ENCODE measurements at regions not wholly inside any gene's neighbourhood (a gene's known extent, or its start where the extent isn't known, plus 50 kb on each side); places are given as distances from the start of the nearest gene placed in this dataset.

- TF ChIP-seq EGR1 (IDR thresholded peaks at IDR 0.05) (no peak), MAX (IDR thresholded peaks at IDR 0.05) (no peak), EP300 (IDR thresholded peaks at IDR 0.05; ENCODE audit: borderline replicate concordance) (no peak), CREB1 (IDR thresholded peaks at IDR 0.05; ENCODE audit: low read depth) (no peak), TCF12 (IDR thresholded peaks at IDR 0.05; ENCODE audit: low read depth) (no peak), CEBPB (IDR thresholded peaks at IDR 0.05) (no peak), FOXM1 (IDR thresholded peaks at IDR 0.05; ENCODE audit: borderline replicate concordance, low read depth) (no peak), TAF1 (IDR thresholded peaks at IDR 0.05; ENCODE audit: low read depth) (no peak), REST (IDR thresholded peaks at IDR 0.05; ENCODE audit: low read depth) (no peak), USF1 (IDR thresholded peaks at IDR 0.05) (no peak), YY1 (IDR thresholded peaks at IDR 0.05; ENCODE audit: low read depth) (no peak), RAD21 (IDR thresholded peaks at IDR 0.05; ENCODE audit: low read depth) (no peak), NFIC (IDR thresholded peaks at IDR 0.05) (no peak), TEAD4 (IDR thresholded peaks at IDR 0.05) (no peak), ZBTB7A (IDR thresholded peaks at IDR 0.05; ENCODE audit: low read depth) (no peak)
Observed at GRCh38 chr2:7625392-7626138, 708.4 kb downstream of the RNF144A start.

- TF ChIP-seq YY1 (IDR thresholded peaks at IDR 0.05; ENCODE audit: low read depth) (no peak), TAF1 (IDR thresholded peaks at IDR 0.05; ENCODE audit: low read depth) (no peak), EGR1 (IDR thresholded peaks at IDR 0.05) (no peak), REST (IDR thresholded peaks at IDR 0.05; ENCODE audit: low read depth) (no peak), CEBPB (IDR thresholded peaks at IDR 0.05) (no peak), ZBTB7A (IDR thresholded peaks at IDR 0.05; ENCODE audit: low read depth) (no peak), CREB1 (IDR thresholded peaks at IDR 0.05; ENCODE audit: low read depth) (no peak), FOXM1 (IDR thresholded peaks at IDR 0.05; ENCODE audit: borderline replicate concordance, low read depth) (no peak), MAX (IDR thresholded peaks at IDR 0.05) (no peak), TCF12 (IDR thresholded peaks at IDR 0.05; ENCODE audit: low read depth) (no peak)
Observed at GRCh38 chr2:7626139-7626537, 708.9 kb downstream of the RNF144A start.

GRCh38 chr2:7627583-7627982, 710.4 kb downstream of the RNF144A start:
- TF ChIP-seq EGR1 (IDR thresholded peaks at IDR 0.05) (no peak), MAX (IDR thresholded peaks at IDR 0.05) (no peak), TEAD4 (IDR thresholded peaks at IDR 0.05) (no peak), REST (IDR thresholded peaks at IDR 0.05; ENCODE audit: low read depth) (no peak), TAF1 (IDR thresholded peaks at IDR 0.05; ENCODE audit: low read depth) (no peak), CREB1 (IDR thresholded peaks at IDR 0.05; ENCODE audit: low read depth) (no peak), TCF12 (IDR thresholded peaks at IDR 0.05; ENCODE audit: low read depth) (no peak), RAD21 (IDR thresholded peaks at IDR 0.05; ENCODE audit: low read depth) (no peak), USF1 (IDR thresholded peaks at IDR 0.05) (no peak), CEBPB (IDR thresholded peaks at IDR 0.05) (no peak), YY1 (IDR thresholded peaks at IDR 0.05; ENCODE audit: low read depth) (no peak), ZBTB7A (IDR thresholded peaks at IDR 0.05; ENCODE audit: low read depth) (no peak), FOXM1 (IDR thresholded peaks at IDR 0.05; ENCODE audit: borderline replicate concordance, low read depth) (no peak), EP300 (IDR thresholded peaks at IDR 0.05; ENCODE audit: borderline replicate concordance) (no peak), NFIC (IDR thresholded peaks at IDR 0.05) (no peak)

GRCh38 chr2:7632420-7632819, 715.2 kb downstream of the RNF144A start:
- TF ChIP-seq YY1 (IDR thresholded peaks at IDR 0.05; ENCODE audit: low read depth) (no peak), CEBPB (IDR thresholded peaks at IDR 0.05) (no peak), NFIC (IDR thresholded peaks at IDR 0.05) (no peak), ZBTB7A (IDR thresholded peaks at IDR 0.05; ENCODE audit: low read depth) (no peak)
